IMR-90 (cell line): ENCODE measurements at regions not wholly inside any gene's neighbourhood (a gene's known extent, or its start where the extent isn't known, plus 50 kb on each side); places are given as distances from the start of the nearest gene placed in this dataset.

ENCODE experiments used
- ATAC-seq: fragments of 200-7000 bp; cut with Tn5 transposase; 2 replicates; pipeline ENCODE4 v1.9.1; 2020; ENCODE audit warnings: low read depth, mild to moderate bottlenecking, moderate library complexity
- BruUV-seq: library from RNA; stranded (reverse); fragments of 400-500 nt; replicated peaks from 2 replicates; lab custom pipeline; 2021; lab: Mats Ljungman, UMichigan
- CTCF ChIA-PET: fragments of 300-600 bp; formaldehyde crosslinking; extraction: SDS; loops from one replicate; lab custom pipeline; 2021; ENCODE audit warnings: antibody characterized with exemption; lab: Yijun Ruan, JAX
- POLR2A ChIA-PET: fragments of 300-600 bp; sonication (Branson Sonifier 250); formaldehyde crosslinking; loops from one replicate; lab custom pipeline; 2022; ENCODE audit warnings: antibody characterized with exemption; ENCODE audit not compliant: unreplicated experiment; lab: Charles Lee
- DNase-seq: peaks from one replicate; pipeline ENCODE4 v3.0.0; 2013
- H2AFZ ChIP-seq: replicated peaks from 2 replicates; pipeline ENCODE3; 2013; ENCODE audit warnings: low read length, mild to moderate bottlenecking; ENCODE audit not compliant: poor library complexity
- H2AK5ac ChIP-seq: 2 replicates; pipeline ENCODE4 v1.6.1; 2013; ENCODE audit warnings: low read depth, low read length, inconsistent platforms
- H2AK9ac ChIP-seq: replicated peaks from 2 replicates; pipeline ENCODE3; 2013; ENCODE audit warnings: mild to moderate bottlenecking, low read depth, low read length, moderate library complexity; ENCODE audit not compliant: poor library complexity
- H2BK120ac ChIP-seq: 2 replicates; pipeline ENCODE4 v1.6.1; 2013; ENCODE audit warnings: low read depth, low read length, inconsistent platforms
- H2BK15ac ChIP-seq: 3 replicates; pipeline ENCODE4 v1.6.1; 2013; ENCODE audit warnings: low read depth, low read length, inconsistent platforms
- H2BK20ac ChIP-seq: 2 replicates; pipeline ENCODE4 v1.6.1; 2013; ENCODE audit warnings: low read depth, mild to moderate bottlenecking, inconsistent platforms, low read length, moderate library complexity
- H2BK5ac ChIP-seq: 2 replicates; pipeline ENCODE4 v1.6.1; 2013; ENCODE audit warnings: mild to moderate bottlenecking, low read depth, low read length, inconsistent platforms; ENCODE audit not compliant: poor library complexity, severe bottlenecking
- H3K14ac ChIP-seq: replicated peaks from 2 replicates; pipeline ENCODE4 v1.6.1; 2013; ENCODE audit warnings: low read depth, low read length, inconsistent platforms
- H3K18ac ChIP-seq: 2 replicates; pipeline ENCODE4 v1.6.1; 2013; ENCODE audit warnings: low read depth, low read length, control low read depth
- H3K23ac ChIP-seq: 2 replicates; pipeline ENCODE4 v1.6.1; 2013; ENCODE audit warnings: low read depth, low read length, inconsistent platforms
- H3K27ac ChIP-seq: 2 replicates; pipeline ENCODE4 v1.5.1; 2013; ENCODE audit warnings: mild to moderate bottlenecking, control low read depth, low read length; ENCODE audit not compliant: insufficient read depth
- H3K27me3 ChIP-seq: 2 replicates; pipeline ENCODE4 v1.6.1; 2013; ENCODE audit warnings: low read length; ENCODE audit not compliant: control insufficient read depth, insufficient read depth
- H3K36me3 ChIP-seq: 2 replicates; pipeline ENCODE4 v1.6.1; 2013; ENCODE audit warnings: low read length, mixed read lengths; ENCODE audit not compliant: control insufficient read depth, insufficient read depth
- H3K4ac ChIP-seq: 2 replicates; pipeline ENCODE4 v1.6.1; 2013; ENCODE audit warnings: low read depth, low read length, inconsistent platforms
- H3K4me1 ChIP-seq: 2 replicates; pipeline ENCODE4 v1.6.1; 2013; ENCODE audit warnings: low read length, mixed read lengths; ENCODE audit not compliant: control insufficient read depth, insufficient read depth
- H3K4me2 ChIP-seq: 2 replicates; pipeline ENCODE4 v1.6.1; 2013; ENCODE audit warnings: low read depth, mild to moderate bottlenecking, control low read depth, low read length, moderate library complexity
- H3K4me3 ChIP-seq: 2 replicates; pipeline ENCODE4 v1.5.1; 2013; ENCODE audit warnings: low read depth, mild to moderate bottlenecking, control low read depth, low read length, moderate library complexity; ENCODE audit not compliant: insufficient read depth
- H3K56ac ChIP-seq: 2 replicates; pipeline ENCODE4 v1.6.1; 2013; ENCODE audit warnings: low read length, inconsistent platforms; ENCODE audit not compliant: insufficient read depth; ENCODE audit errors: extremely low read depth
- H3K79me1 ChIP-seq, 2 experiments: 2 replicates each; pipeline ENCODE4 v1.6.1; 2013; ENCODE audit warnings: low read length in 2 of 2, inconsistent platforms in 1 of 2, low read depth in 1 of 2
- H3K9ac ChIP-seq: 2 replicates; pipeline ENCODE4 v1.6.1; 2013; ENCODE audit warnings: low read depth, low read length, control low read depth
- H3K9me1 ChIP-seq: 2 replicates; pipeline ENCODE4 v1.6.1; 2013; ENCODE audit warnings: low read length, inconsistent platforms; ENCODE audit not compliant: insufficient read depth
- H3K9me3 ChIP-seq: 2 replicates; pipeline ENCODE4 v1.6.1; 2013; ENCODE audit warnings: low read length; ENCODE audit not compliant: control insufficient read depth, insufficient read depth
- H4K20me1 ChIP-seq: 2 replicates; pipeline ENCODE4 v1.6.1; 2013; ENCODE audit warnings: low read length, inconsistent platforms; ENCODE audit not compliant: insufficient read depth
- H4K5ac ChIP-seq: 2 replicates; pipeline ENCODE4 v1.6.1; 2013; ENCODE audit warnings: mild to moderate bottlenecking, low read depth, low read length, control low read depth
- H4K8ac ChIP-seq, 2 experiments: 2 replicates each; pipeline ENCODE4 v1.6.1; 2013; ENCODE audit warnings: low read depth in 2 of 2, low read length in 2 of 2, control low read depth in 1 of 2, inconsistent platforms in 1 of 2
- H4K91ac ChIP-seq: 2 replicates; pipeline ENCODE4 v1.6.1; 2013; ENCODE audit warnings: low read depth, low read length, inconsistent platforms; ENCODE audit not compliant: insufficient read depth
- MAFK ChIP-seq: IDR thresholded peaks from 2 replicates; pipeline ENCODE4 v1.6.1; 2012; ENCODE audit warnings: low read depth, low read length, improper control_type of control experiment
- MXI1 ChIP-seq: IDR thresholded peaks from 2 replicates; pipeline ENCODE4 v1.6.1; 2012; ENCODE audit warnings: low read depth, mild to moderate bottlenecking, low read length, moderate library complexity, borderline replicate concordance
- POLR2A ChIP-seq: IDR thresholded peaks from 2 replicates; pipeline ENCODE4 v1.6.1; 2012; ENCODE audit warnings: mild to moderate bottlenecking, low read depth, low read length
- WGBS, 2 experiments: methylation state at CpG; one replicate each; pipeline versions ENCODE4 v1.1.5 to v1.1.7; 2013; ENCODE audit warnings: missing lambda C conversion rate in 2 of 2; ENCODE audit not compliant: insufficient read length in 1 of 2; ENCODE audit errors: extremely low coverage in 2 of 2; 5-methylcytosine and 5-hydroxymethylcytosine counted together
- dilution Hi-C: fragments of 300-500 bp; cut with HindIII; formaldehyde crosslinking; loops from one replicate; pipeline ENCODE4 v1.14.3; 2018; ENCODE audit warnings: low sequenced_read_pairs; ENCODE audit not compliant: unreplicated experiment
- in situ Hi-C: fragments of 300-500 bp; cut with MboI; formaldehyde crosslinking; loops from 3 replicates; pipeline ENCODE4 v1.14.3; 2019; ENCODE audit warnings: low sequenced_read_pairs, inconsistent platforms, mixed read lengths
- intact Hi-C: fragments of 100-400 bp; cut with micrococcal nuclease; formaldehyde crosslinking; loops from 2 replicates; pipeline ENCODE4 v1.10.0; 2022
- TF ChIP-seq, protein P1 (sequence below): conservative IDR thresholded peaks from 2 replicates; pipeline ENCODE4 v1.5.1; 2012; ENCODE audit warnings: mild to moderate bottlenecking, low read depth, low read length, improper control_type of control experiment

DNA sequence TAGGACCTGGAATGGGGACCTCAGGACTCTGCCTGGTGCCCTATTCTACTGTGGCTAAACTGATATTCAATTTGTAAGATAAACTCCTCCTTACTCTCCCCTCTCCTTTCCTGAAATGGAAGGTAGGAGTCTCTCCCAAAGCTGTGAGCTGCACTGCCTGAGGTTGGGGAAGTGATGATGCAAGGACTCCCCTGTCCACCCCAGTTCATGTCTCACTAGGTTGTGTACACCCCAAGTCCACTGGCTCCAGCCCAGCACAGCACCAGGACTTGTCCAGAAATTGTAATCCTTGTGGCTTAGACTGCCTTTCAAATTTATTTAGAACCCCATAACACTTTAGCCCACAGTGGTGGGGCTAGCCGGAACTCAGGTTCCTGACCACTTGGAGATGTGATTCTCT is 247.2 kb upstream of the CTBP2 start:
- no TSS peak for BruUV-seq
- DNase-seq (no peak), ATAC-seq (no peak)
- Histone ChIP-seq H2BK5ac (no peak overlapping the region), H3K9me3 (no peaks in the 10 kb centered on the region; the same call in 1 of the 2 replicates), H3K9ac (no peak overlapping the region), H3K56ac (no peak overlapping the region), H4K8ac (no peak overlapping the region), H3K23ac (no peak overlapping the region), H3K9me1 (no peaks in the 10 kb centered on the region), H3K79me1 (no peaks in the 10 kb centered on the region), H2BK15ac (no peak overlapping the region), H2BK20ac (no peak overlapping the region), H3K4me1 (no peaks in the 10 kb centered on the region), H3K27ac (no peak overlapping the region), H2AK9ac (no peak overlapping the region), H4K91ac (no peak overlapping the region), H3K14ac (no peak overlapping the region), H4K20me1 (no peaks in the 10 kb centered on the region), H4K5ac (no peak overlapping the region), H3K4me2 (no peak overlapping the region), H2AFZ (no peak overlapping the region), H3K36me3 (no peaks in the 10 kb centered on the region), H3K4me3 (no peak overlapping the region), H2BK120ac (no peak overlapping the region), H3K4ac (no peak overlapping the region), H3K18ac (no peak overlapping the region), H3K27me3 (no peaks in the 10 kb centered on the region), H2AK5ac (no peak overlapping the region)
- intact Hi-C loops, result no loop called here
- in situ Hi-C loops, result no loop called here
- ChIA-PET POLR2A (no interaction called here), CTCF (no interaction called here)
- 80% methylated on average over 1 of the region's 1 CpG; no CpG with 5 or more reads in 1 of the 2 experiments for WGBS, 2 experiments
- dilution Hi-C loops, result no loop called here
- TF ChIP-seq MAFK (no peak), MXI1 (no peak), POLR2A (no peak)
- TF ChIP-seq, protein P1, sequence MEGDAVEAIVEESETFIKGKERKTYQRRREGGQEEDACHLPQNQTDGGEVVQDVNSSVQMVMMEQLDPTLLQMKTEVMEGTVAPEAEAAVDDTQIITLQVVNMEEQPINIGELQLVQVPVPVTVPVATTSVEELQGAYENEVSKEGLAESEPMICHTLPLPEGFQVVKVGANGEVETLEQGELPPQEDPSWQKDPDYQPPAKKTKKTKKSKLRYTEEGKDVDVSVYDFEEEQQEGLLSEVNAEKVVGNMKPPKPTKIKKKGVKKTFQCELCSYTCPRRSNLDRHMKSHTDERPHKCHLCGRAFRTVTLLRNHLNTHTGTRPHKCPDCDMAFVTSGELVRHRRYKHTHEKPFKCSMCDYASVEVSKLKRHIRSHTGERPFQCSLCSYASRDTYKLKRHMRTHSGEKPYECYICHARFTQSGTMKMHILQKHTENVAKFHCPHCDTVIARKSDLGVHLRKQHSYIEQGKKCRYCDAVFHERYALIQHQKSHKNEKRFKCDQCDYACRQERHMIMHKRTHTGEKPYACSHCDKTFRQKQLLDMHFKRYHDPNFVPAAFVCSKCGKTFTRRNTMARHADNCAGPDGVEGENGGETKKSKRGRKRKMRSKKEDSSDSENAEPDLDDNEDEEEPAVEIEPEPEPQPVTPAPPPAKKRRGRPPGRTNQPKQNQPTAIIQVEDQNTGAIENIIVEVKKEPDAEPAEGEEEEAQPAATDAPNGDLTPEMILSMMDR, result no peak
